HG03064 (cell line): ENCODE measurements at regions not wholly inside any gene's neighbourhood (a gene's known extent, or its start where the extent isn't known, plus 50 kb on each side); places are given as distances from the start of the nearest gene placed in this dataset.

ENCODE experiments used
- ATAC-seq: cut with Tn5 transposase; IDR thresholded peaks from one replicate; pipeline ENCODE4 v1.9.1; 2021; ENCODE audit warnings: low read depth; ENCODE audit not compliant: unreplicated experiment

GRCh38 chr3:72386327-72387000, 461.8 kb downstream of the SHQ1 start:
- ATAC-seq: no peak

GRCh38 chr3:72385167-72385566, 463.1 kb downstream of the SHQ1 start:
- ATAC-seq: no peak

- no peak for ATAC-seq
These were observed 463.6 kb downstream of the SHQ1 start for GRCh38 chr3:72384602-72385001.

GRCh38 chr3:72383883-72384282, 464.4 kb downstream of the SHQ1 start:
- no peak for ATAC-seq

GRCh38 chr3:72383230-72383629, 465.0 kb downstream of the SHQ1 start:
- ATAC-seq: no peak

- ATAC-seq: no peak
These were observed 465.8 kb downstream of the SHQ1 start for GRCh38 chr3:72382460-72382859.

GRCh38 chr3:72381584-72381983, 466.7 kb downstream of the SHQ1 start:
- ATAC-seq: no peak

- no peak for ATAC-seq
These were observed 467.3 kb downstream of the SHQ1 start for GRCh38 chr3:72380711-72381493.

- ATAC-seq: no peak
These were observed 468.1 kb downstream of the SHQ1 start for GRCh38 chr3:72380193-72380592.

GRCh38 chr3:72379500-72380187, 468.6 kb downstream of the SHQ1 start:
- no peak for ATAC-seq

GRCh38 chr3:72378287-72378686, 470.0 kb downstream of the SHQ1 start:
- ATAC-seq: no peak

GRCh38 chr3:72376956-72377710, 471.1 kb downstream of the SHQ1 start:
- no peak for ATAC-seq

- peak; percentile 61 for ATAC-seq
These were observed 472.8 kb downstream of the SHQ1 start for GRCh38 chr3:72375237-72376076.

GRCh38 chr3:72373139-72373538, 475.1 kb downstream of the SHQ1 start:
- ATAC-seq: no peak

GRCh38 chr3:72372161-72372560, 476.1 kb downstream of the SHQ1 start:
- no peak for ATAC-seq

GRCh38 chr3:72371431-72371830, 476.8 kb downstream of the SHQ1 start:
- no peak for ATAC-seq

- no peak for ATAC-seq
These were observed 477.3 kb downstream of the SHQ1 start for GRCh38 chr3:72370947-72371346.

- ATAC-seq: no peak
These were observed 478.6 kb downstream of the SHQ1 start for GRCh38 chr3:72369681-72370080.

- ATAC-seq: no peak
These were observed 479.8 kb downstream of the SHQ1 start for GRCh38 chr3:72368331-72368975.
